SK-MEL-5 (cell line): ENCODE measurements at regions not wholly inside any gene's neighbourhood (a gene's known extent, or its start where the extent isn't known, plus 50 kb on each side); places are given as distances from the start of the nearest gene placed in this dataset.
"Not testable (repeated sequence)": the region's sequence is repeated elsewhere in the genome, so short reads cannot be mapped to it uniquely, and the experiment has no call there.

ENCODE experiments used
- DNase-seq: peaks from one replicate; pipeline ENCODE4 v3.0.0-alpha.2; 2016; ENCODE audit warnings: low read depth, low spot score
- in situ Hi-C: cut with HindIII; loops from 2 replicates; pipeline ENCODE4 v1.10.0; 2016; ENCODE audit warnings: low sequenced_read_pairs, high pct_unique_total_duplicates, low pct_unique_long_range_greater_than_20kb

GRCh38 chr21:25531538-25532250, 75.6 kb downstream of the MRPL39 start:
- in situ Hi-C loops: not testable (repeated sequence)

GRCh38 chr21:25528515-25528914, 78.8 kb downstream of the MRPL39 start:
- in situ Hi-C loops: no loop called here
- DNase-seq: no peak

More at GRCh38 chr21:25531538-25532250, 75.6 kb downstream of the MRPL39 start:
- not testable (repeated sequence) for DNase-seq

GRCh38 chr21:25518491-25518911, 88.8 kb downstream of the MRPL39 start:
- no peak for DNase-seq
- in situ Hi-C loops: no loop called here

GRCh38 chr21:25515484-25516405, 91.5 kb downstream of the MRPL39 start:
- DNase-seq: no peak
- in situ Hi-C loops: no loop called here

GRCh38 chr21:25513810-25514209, 93.5 kb downstream of the MRPL39 start:
- in situ Hi-C loops: no loop called here

GRCh38 chr21:25512095-25513081, 94.9 kb downstream of the MRPL39 start:
- DNase-seq: no peak
- in situ Hi-C loops: no loop called here

More at GRCh38 chr21:25513810-25514209, 93.5 kb downstream of the MRPL39 start:
- no peak for DNase-seq

- in situ Hi-C loops: no loop called here
- no peak for DNase-seq
Observed at GRCh38 chr21:25509862-25510261, 97.4 kb downstream of the MRPL39 start.

GRCh38 chr21:25508364-25508763, 98.9 kb downstream of the MRPL39 start:
- in situ Hi-C loops: no loop called here

GRCh38 chr21:25507522-25507921, 99.8 kb downstream of the MRPL39 start:
- in situ Hi-C loops: no loop called here
- no peak for DNase-seq

More at GRCh38 chr21:25508364-25508763, 98.9 kb downstream of the MRPL39 start:
- DNase-seq: no peak

GRCh38 chr21:25506887-25507286, 100.4 kb downstream of the MRPL39 start:
- in situ Hi-C loops: no loop called here
- no peak for DNase-seq

- in situ Hi-C loops: no loop called here
- no peak for DNase-seq
Observed at GRCh38 chr21:25506261-25506660, 101.0 kb downstream of the MRPL39 start.

GRCh38 chr21:25503981-25504380, 103.3 kb downstream of the MRPL39 start:
- in situ Hi-C loops: no loop called here
- no peak for DNase-seq

- in situ Hi-C loops: no loop called here
- DNase-seq: no peak
Observed at GRCh38 chr21:25501996-25502665, 105.2 kb downstream of the MRPL39 start.

GRCh38 chr21:25501462-25501861, 105.8 kb downstream of the MRPL39 start:
- DNase-seq: no peak
- in situ Hi-C loops: no loop called here

- in situ Hi-C loops: no loop called here
- DNase-seq: no peak
Observed at GRCh38 chr21:25500598-25500997, 106.7 kb downstream of the MRPL39 start.

GRCh38 chr21:25496825-25497482, 110.3 kb downstream of the MRPL39 start:
- no peak for DNase-seq
- in situ Hi-C loops: no loop called here

GRCh38 chr21:25494804-25495203, 112.5 kb downstream of the MRPL39 start:
- in situ Hi-C loops: no loop called here
- no peak for DNase-seq
